ENCODE measurements at regions not wholly inside any gene's neighbourhood (a gene's known extent, or its start where the extent isn't known, plus 50 kb on each side); places are given as distances from the start of the nearest gene placed in this dataset.

DNA sequence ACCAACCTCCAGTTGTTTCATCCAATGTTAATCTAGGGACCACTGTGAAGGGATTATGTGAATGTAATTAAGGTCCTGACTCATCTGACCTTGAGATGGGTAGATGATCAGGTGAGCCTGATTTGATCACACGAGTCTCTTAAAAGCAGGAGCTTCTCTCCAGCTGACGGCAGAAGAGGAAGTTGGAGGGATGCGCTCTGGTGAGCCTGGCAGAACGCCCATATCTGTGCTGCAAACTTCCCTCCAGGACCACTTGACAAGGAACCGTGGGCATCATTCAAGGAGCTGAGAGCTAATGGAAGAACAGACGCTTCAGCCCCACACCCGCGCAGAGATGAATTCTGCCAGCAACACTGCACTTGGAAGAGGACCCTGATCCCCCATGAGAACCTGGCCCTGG is 642.4 kb downstream of the TNS3 start:
- Histone ChIP-seq H3K4me1 (peaks cover 0 to 3% (median 0%) of the 10 kb centered on the region in 4 donors), H3K27me3 (no peaks in the 10 kb centered on the region), H3K4me3 (no peak overlapping the region), H3K27ac (no peak overlapping the region), H3K36me3 (no peaks in the 10 kb centered on the region), H3K9me3 (no peaks in the 10 kb centered on the region)
- DNase-seq (ENCODE audit: low spot score in 2 of 2), result no peak
- TF ChIP-seq POLR2A (IDR thresholded peaks at IDR 0.05), result no peak
- WGBS, 2 donors, result 84 to 91% methylated on average over 8 of the region's 8 CpGs

DNA sequence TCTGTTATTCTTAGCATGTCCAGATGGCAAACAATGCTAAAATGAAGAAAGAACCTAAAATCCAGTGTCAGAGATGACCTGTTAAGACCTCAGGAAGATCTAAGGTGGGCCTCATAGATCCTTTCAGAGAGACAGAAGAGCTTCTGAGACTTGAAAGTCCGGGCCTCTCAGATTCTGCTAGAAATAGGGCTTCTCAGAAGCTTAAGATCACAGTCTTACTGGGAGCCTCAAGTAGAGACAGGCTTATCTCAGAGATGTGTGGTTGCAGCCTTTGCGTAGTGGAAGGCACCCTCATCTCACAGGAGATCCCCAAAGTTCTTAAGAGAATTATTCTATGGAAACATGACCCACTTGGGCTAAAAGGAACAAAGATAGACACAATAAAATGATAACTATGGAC is 642.8 kb downstream of the TNS3 start:
- DNase-seq (ENCODE audit: low spot score in 2 of 2), result no peak
- Histone ChIP-seq H3K36me3 (no peaks in the 10 kb centered on the region), H3K27ac (no peak overlapping the region), H3K4me1 (peaks cover 0 to 7% (median 4%) of the 10 kb centered on the region in 4 donors), H3K9me3 (no peaks in the 10 kb centered on the region), H3K27me3 (no peaks in the 10 kb centered on the region), H3K4me3 (no peak overlapping the region)
- 50 to 92% methylated on average over 2 of the region's 2 CpGs for WGBS, 2 donors
- TF ChIP-seq EP300 (IDR thresholded peaks at IDR 0.05), result no peak
- TF ChIP-seq, protein P1, sequence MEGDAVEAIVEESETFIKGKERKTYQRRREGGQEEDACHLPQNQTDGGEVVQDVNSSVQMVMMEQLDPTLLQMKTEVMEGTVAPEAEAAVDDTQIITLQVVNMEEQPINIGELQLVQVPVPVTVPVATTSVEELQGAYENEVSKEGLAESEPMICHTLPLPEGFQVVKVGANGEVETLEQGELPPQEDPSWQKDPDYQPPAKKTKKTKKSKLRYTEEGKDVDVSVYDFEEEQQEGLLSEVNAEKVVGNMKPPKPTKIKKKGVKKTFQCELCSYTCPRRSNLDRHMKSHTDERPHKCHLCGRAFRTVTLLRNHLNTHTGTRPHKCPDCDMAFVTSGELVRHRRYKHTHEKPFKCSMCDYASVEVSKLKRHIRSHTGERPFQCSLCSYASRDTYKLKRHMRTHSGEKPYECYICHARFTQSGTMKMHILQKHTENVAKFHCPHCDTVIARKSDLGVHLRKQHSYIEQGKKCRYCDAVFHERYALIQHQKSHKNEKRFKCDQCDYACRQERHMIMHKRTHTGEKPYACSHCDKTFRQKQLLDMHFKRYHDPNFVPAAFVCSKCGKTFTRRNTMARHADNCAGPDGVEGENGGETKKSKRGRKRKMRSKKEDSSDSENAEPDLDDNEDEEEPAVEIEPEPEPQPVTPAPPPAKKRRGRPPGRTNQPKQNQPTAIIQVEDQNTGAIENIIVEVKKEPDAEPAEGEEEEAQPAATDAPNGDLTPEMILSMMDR (IDR thresholded peaks at IDR 0.05), result no peak
- TF ChIP-seq POLR2A (IDR thresholded peaks at IDR 0.05), result no peak

DNA sequence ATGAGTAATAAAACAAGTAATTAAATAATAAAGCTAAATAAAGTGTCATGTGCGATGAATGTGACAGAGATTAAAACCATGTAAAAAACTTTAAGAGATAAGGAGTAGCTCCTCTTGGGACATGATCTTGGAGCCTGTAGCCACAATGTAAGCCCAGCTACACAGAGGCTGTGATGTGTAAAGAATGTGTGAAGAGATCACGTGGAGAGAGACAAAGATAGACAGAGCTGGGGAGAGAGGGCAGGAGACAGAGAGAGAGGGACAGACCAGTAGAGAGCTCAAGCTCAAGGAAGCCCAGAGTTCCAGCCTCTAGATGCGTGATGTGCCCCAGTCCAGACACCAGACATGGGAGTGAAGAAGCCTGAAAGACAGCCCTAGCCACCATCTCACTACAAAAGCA is 644.1 kb downstream of the TNS3 start:
- Histone ChIP-seq H3K9me3 (no peaks in the 10 kb centered on the region), H3K27ac (no peak overlapping the region), H3K27me3 (no peaks in the 10 kb centered on the region), H3K36me3 (no peaks in the 10 kb centered on the region), H3K4me1 (peaks cover 0 to 18% (median 13%) of the 10 kb centered on the region in 4 donors), H3K4me3 (no peak overlapping the region)
- 85% methylated on average over 3 of the region's 3 CpGs for WGBS, 2 donors
- TF ChIP-seq, protein P1 (IDR thresholded peaks at IDR 0.05), result no peak
- TF ChIP-seq EP300 (IDR thresholded peaks at IDR 0.05), result no peak
- TF ChIP-seq POLR2A (IDR thresholded peaks at IDR 0.05), result no peak
- no peak for DNase-seq (ENCODE audit: low spot score in 2 of 2)

DNA sequence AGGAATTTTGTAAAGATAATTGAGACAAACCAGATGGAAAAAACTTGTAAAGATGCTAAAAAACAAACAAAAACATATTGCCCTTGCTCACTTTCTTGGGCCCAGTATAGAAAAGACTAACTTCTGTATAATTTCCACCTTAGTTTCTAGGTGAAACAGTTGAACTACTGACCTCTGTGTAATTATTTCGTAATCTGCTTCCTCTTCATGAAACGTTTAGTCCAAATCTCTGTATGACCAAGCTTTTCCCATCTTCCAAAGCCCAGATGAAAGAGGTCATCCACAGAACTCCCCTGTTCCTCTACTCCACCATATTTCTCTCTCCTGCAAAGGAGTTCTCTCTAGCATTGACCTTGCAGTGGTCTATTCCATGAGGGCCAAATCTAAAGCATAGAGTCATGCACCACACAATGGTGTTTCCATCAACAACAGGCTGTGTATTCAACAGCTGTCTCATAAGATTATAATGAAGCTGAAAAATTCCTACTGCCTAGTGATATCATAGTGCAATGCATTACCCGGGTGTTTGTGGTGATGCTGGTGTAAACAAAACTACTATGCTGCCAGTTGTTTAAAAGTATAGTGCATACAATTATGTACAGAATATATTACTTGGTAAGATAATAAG is 647.6 kb downstream of the TNS3 start:
- Histone ChIP-seq H3K9me3 (no peaks in the 10 kb centered on the region), H3K4me3 (no peak overlapping the region), H3K27me3 (no peaks in the 10 kb centered on the region), H3K4me1 (peaks cover 0 to 21% (median 14%) of the 10 kb centered on the region in 4 donors), H3K36me3 (no peaks in the 10 kb centered on the region), H3K27ac (no peak overlapping the region)
- DNase-seq (ENCODE audit: low spot score in 2 of 2), result no peak
- 53 to 55% methylated on average over 3 of the region's 3 CpGs for WGBS, 2 donors
- TF ChIP-seq EP300 (IDR thresholded peaks at IDR 0.05), result no peak
- TF ChIP-seq, protein P1 (IDR thresholded peaks at IDR 0.05), result no peak
- no peak for TF ChIP-seq POLR2A (IDR thresholded peaks at IDR 0.05)

DNA sequence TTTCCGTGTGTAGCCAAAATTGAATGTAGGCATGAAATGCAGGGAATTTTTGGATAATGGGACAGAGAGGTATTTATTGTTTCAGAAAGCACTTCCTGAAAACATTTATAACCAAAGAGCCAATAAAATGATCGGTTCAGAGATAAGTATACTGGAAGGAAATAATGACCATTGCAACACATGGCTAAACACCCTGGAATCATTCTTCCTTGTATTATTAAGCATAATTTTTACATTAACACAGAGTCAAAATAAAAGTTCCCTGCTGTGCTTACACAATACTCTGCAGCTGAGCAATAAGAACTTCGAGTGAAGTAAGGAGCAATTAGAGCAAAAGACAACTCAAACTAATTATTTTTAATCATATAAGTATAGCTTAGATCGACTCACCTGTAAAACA is 648.3 kb downstream of the TNS3 start:
- DNase-seq (ENCODE audit: low spot score in 2 of 2), result no peak
- peaks cover 0 to 21% (median 14%) of the 10 kb centered on the region in 4 donors for H3K4me1 ChIP-seq
- no peaks in the 10 kb centered on the region for H3K36me3 ChIP-seq
- TF ChIP-seq, protein P1 (IDR thresholded peaks at IDR 0.05), result no peak
- no peak for TF ChIP-seq EP300 (IDR thresholded peaks at IDR 0.05)
- TF ChIP-seq POLR2A (IDR thresholded peaks at IDR 0.05), result no peak
- peak overlapping the region in 2 of 4 donors; percentile 77 to 78 for H3K27ac ChIP-seq
- H3K27me3 ChIP-seq, result no peaks in the 10 kb centered on the region
- no peaks in the 10 kb centered on the region for H3K9me3 ChIP-seq
- WGBS, 2 donors, result 68 to 74% methylated on average over 4 of the region's 4 CpGs
- H3K4me3 ChIP-seq, result no peak overlapping the region
